ENCODE measurements at regions not wholly inside any gene's neighbourhood (a gene's known extent, or its start where the extent isn't known, plus 50 kb on each side); places are given as distances from the start of the nearest gene placed in this dataset.
"Not testable (repeated sequence)": the region's sequence is repeated elsewhere in the genome, so short reads cannot be mapped to it uniquely, and the experiment has no call there.

GRCh38 chr6:165010556-165011535, 298.6 kb downstream of the C6orf118 start:
- peak; percentile 46 for DNase-seq (ENCODE audit: low read depth)

GRCh38 chr6:165008971-165009370, 300.4 kb downstream of the C6orf118 start:
- no peak for DNase-seq (ENCODE audit: low read depth)

DNA sequence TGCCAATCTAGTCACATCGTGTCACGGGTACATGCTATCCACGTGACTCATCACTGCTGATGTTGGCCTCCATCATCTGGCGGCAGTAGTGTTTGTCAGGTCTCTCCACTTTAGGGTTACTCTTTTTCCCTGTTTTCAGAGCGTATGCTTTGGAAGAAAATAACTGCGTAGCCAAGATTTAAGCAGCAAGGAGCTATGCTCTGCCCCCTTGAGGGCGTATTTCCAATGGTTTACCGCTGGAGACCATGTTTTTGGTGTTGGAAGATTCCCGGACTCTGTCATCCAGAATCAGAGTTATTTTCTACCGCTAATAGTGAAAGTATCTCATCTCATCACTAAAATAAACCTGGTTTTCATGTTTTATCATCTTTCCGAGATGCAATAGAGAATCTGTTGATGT, 306.5 kb downstream of the C6orf118 start:
- no peak for DNase-seq (ENCODE audit: low read depth)

GRCh38 chr6:165002358-165002757, 307.0 kb downstream of the C6orf118 start:
- DNase-seq (ENCODE audit: low read depth): no peak

DNA sequence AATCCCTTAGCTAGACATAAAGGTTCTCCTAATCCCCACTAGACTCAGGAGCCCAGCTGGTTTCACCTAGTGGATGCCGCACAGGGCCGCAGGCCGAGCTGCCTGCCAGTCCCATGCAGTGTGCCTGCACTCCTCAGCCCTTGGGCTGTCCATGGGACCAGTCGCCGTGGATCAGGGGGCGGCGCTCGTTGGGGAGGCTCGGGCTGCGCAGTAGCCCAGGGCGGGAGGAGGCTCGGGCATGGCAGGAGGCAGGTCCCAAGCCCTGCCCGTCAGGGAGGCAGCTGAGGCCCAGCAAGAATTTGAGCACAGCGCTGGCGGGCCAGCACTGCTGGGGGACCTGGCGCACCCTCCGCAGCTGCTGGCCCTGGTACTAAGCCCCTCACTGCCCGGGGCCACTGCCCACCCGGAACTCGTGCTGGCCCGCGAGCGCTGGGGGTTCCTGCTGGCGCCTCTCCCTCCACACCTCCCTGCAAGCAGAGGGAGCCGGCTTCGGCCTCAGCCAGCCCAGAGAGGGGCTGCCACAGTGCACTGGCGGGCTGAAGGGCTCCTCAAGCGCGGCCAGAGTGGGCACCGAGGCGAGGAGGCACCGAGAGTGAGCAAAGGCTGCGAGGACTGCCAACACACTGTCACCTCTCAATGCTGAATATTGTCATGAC, 307.8 kb downstream of the C6orf118 start:
- no peak for DNase-seq (ENCODE audit: low read depth)

DNA sequence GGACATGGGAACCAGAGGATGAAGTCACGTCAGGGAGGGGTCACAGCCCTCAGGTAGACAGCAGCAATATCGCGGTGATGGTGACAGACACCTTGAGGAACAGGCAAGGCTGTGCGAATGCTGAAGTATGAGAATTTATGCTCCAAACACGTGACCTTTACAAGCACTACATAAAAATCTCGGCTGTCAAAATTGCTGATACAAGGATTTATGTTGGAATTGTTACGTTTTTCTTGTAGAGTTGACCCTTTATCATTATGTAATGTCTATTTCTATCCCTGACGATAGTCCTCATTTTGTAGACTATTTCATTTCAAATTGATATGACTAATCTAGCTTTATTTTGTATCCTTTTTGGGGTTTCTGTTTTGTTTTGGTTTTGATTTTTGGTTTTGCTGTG, 311.1 kb downstream of the C6orf118 start:
- DNase-seq (ENCODE audit: low read depth): no peak

DNA sequence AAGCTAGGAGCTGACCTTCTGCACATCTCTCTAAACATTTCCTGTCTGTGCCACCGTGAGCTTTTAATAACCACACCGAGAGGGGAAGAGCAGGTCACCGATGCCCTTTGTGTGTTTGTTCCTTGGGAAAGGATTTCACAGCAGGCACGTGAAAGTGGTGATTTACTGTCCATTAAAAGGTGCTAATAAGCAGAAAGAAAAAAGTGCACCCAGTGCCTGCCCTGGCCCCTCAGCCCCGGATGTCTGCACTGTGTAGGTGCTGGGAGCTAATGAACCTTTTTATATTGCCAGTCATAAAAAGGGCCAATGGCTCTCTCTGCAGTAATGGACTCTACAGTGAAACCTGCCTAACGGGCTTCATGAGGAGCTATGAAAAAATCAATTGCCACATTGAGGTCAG, 312.6 kb downstream of the C6orf118 start:
- DNase-seq (ENCODE audit: low read depth): no peak

DNA sequence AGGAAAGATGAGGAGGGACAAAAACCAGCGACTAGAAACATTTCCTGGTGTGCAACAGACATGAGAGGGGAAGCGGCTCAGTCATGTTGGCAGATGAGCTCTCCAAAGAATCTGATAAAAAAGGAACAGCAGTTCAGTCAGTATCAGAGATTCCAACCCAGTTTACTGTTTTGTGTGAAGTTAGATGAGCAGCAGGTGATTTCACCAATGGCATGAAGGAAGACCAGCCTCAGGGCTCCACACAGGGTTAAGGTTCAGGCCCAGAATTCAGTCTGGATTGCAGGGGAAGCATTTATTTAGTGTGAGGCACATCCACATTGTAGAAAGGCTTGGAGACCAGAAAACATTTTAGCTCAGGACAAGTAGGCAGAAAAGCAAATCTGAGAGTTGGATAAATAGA, 317.8 kb downstream of the C6orf118 start:
- DNase-seq (ENCODE audit: low read depth): no peak

DNA sequence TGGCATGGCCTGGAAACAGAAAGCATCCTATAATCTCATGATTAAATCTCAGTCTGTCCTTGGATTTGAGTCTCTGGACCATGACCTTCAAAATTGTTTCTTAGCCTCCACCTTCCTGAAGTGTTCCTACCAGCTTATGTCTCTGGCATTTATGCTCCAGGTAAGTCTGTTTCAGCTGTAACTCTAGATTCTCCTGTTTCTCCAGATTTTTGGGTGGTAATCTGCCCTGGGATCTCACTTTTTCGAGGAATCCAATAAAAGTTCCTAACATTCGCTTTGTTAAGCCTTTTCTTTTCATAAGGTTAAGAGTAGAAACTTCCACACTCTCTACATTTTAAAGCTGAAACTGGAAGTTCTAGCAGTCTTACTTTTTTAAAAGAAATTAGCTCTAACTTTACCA, 318.5 kb downstream of the C6orf118 start:
- DNase-seq (ENCODE audit: low read depth): no peak

- no peak for DNase-seq (ENCODE audit: low read depth)
Observed at GRCh38 chr6:164982389-164982788, 327.0 kb downstream of the C6orf118 start.

- DNase-seq (ENCODE audit: low read depth): no peak
Observed at GRCh38 chr6:164967102-164967501, 342.3 kb downstream of the C6orf118 start.

DNA sequence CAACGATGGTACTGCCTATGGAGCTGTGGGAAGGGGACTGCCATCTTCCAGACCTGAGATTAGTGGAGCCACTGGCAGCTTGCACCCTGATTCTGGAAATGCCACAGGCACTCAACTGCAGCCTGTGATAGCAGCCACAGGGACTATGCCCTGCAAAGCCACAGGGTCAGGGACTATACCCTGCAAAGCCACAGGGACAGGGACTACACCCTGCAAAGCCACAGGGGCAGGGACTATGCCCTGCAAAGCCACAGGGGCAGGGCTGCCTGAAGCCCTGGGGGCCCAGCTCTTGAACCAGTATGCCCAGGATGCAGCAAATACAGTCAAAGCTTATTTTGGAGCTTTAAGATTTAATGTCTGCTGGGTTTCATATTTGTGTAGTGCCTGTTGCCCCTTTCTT, 346.6 kb downstream of the C6orf118 start:
- no peak for DNase-seq (ENCODE audit: low read depth)

DNA sequence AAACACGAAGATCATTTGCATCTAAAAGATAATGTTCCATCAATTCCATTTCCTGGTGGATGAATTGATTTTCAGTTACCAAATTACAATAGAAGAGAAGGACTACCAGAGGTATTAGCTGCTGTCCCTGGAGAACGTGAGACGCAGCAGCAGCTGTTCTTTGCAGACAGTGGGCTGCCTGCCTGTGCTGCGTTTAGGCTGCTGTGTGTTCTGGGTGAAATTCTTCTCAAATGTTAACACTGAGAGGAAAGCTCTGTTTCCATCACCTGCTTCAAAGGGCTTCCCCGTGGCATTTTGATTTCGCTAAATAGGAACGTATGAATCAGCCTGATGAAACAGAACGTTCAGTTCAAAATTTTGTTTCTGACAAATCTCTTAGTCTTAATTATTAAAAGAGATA, 362.2 kb downstream of the C6orf118 start:
- DNase-seq (ENCODE audit: low read depth): peak; percentile 81

DNA sequence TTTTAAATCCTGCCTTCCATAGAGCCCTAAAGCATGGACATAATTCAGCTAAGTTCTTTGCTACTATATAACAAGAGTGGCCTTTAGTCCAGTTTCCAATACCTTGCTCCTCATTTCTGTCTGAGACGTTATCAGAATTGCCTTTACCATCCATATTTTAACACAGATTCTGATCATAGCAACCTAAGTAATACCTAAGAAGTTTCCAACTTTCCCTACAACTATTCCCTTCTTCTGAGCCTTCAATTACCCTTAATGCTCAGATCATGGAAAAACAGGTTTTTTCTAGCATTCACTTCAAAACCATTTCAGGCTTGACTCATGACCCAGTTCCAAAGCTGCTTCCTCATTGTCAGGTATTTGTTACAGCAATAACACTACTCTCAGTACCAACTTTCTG, 367.1 kb downstream of the C6orf118 start:
- DNase-seq (ENCODE audit: low read depth): no peak

GRCh38 chr6:164933238-164933794, 376.1 kb downstream of the C6orf118 start:
- DNase-seq (ENCODE audit: low read depth): not testable (repeated sequence)

GRCh38 chr6:164929408-164929977, 379.9 kb downstream of the C6orf118 start:
- no peak for DNase-seq (ENCODE audit: low read depth)

DNA sequence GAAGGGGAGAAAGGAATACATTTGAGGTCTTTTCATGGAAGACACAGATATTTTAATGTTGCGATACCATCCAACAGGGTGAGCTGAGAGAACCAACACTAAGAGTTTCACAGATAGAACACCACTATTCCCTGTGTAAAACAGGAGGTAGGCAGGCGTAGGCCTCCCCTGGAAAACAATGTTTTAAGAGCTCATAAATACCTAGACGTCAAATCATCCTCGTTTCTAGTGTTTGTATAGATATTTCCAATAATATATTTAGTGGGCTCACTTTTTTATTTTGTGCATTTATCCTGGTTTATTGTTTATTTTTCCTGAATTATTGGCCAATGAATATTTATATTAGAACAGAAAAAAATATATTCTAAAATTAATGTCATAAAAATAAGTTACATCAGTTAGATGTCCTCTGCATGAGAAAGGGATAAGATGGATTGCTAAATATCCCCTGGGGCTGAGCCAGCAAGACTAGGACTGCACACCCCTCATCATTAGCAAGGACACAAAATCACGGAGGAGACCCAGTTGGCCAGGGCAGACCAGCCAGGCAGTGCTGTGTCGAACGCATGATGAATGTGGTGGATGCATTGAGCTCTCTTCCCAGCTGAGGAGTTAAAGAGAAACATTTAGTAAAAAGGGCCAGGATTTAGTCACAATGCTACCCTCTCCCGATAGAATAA, 380.5 kb downstream of the C6orf118 start:
- DNase-seq (ENCODE audit: low read depth): no peak

- no peak for DNase-seq (ENCODE audit: low read depth)
Observed at GRCh38 chr6:164928057-164928727, 381.2 kb downstream of the C6orf118 start.

- peak; percentile 46 for DNase-seq (ENCODE audit: low read depth)
Observed at GRCh38 chr6:164927288-164928056, 381.9 kb downstream of the C6orf118 start.

DNA sequence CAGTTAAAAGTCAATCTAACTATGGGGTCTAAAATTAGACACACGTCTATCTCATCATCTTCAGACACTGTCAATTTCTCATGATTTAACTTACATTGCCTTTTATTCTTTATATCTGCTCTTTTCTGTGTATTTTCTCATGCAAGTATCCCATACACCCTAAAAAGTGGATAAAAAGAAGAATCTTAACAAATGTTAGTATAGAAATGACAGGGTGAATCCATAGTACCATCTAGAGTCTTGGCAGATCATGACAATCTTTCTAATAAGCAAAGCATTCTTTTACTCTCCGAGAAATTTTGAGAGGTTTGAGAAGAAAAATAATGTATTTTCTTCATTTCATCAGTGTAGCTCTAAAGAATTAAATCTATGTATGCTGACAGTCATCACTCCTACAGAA, 382.7 kb downstream of the C6orf118 start:
- no peak for DNase-seq (ENCODE audit: low read depth)

Data from LHCN-M2 (cell line).